ENCODE measurements at regions not wholly inside any gene's neighbourhood (a gene's known extent, or its start where the extent isn't known, plus 50 kb on each side); places are given as distances from the start of the nearest gene placed in this dataset.
"Not testable (repeated sequence)": the region's sequence is repeated elsewhere in the genome, so short reads cannot be mapped to it uniquely, and the experiment has no call there.

- no peak for DNase-seq
Measured at GRCh38 chr3:144549166-144549565, 577.5 kb downstream of the DIPK2A start.

DNA sequence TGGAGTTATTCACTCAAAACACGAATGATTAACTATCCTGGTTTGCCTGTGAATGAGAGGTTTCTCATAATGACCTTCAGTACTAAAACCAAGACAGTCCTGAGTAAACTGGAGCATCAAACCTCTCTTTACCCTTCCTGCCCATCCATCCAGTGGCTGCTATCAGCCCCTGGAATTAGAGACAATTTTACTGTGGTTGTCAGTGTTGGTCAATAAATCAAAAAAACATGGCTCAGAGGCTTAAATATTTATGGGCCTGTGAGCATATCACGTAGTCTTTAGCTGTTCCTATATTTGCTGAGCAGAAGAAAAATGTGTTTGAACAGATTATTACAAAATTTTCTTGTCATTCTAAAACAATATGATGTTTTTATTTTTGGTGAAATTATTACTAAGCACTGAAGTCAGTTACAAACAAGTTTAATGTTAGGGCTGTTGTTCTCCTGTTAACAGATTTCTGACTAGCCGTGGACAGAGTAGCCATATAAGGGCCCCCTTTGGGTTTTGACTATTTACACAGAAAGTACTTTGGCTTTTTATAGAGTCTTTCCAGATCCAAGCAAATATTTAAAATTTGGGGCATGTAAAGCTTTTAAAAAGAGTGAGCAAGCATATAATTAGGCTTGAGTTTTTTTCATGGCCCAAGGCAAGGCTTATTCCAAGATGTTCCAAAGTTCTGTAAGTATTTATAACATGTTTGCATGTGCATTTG, 580.9 kb downstream of the DIPK2A start:
- no peak for DNase-seq

GRCh38 chr3:144553301-144553700, 581.7 kb downstream of the DIPK2A start:
- DNase-seq, result no peak

- DNase-seq, result no peak
Measured at GRCh38 chr3:144554889-144555288, 583.3 kb downstream of the DIPK2A start.

DNA sequence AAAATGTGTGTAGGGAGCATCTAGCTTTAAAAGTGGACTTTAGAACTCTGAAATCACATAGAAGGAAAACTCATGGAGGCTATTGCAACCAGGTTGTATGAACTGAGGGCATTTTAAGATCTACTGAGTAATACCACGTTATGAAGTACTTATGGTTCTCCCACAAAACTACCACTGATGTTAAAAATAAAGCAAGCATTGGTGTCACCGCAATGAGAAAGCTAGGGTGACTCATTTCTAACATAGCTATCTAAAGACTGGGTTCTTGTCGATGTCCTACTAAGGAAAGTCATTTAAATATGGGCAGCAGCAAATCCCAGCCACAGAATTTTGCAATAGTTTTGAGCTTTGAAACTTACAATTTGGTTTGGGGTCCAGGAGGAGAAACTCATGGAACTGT, 584.8 kb downstream of the DIPK2A start:
- no peak for DNase-seq

DNA sequence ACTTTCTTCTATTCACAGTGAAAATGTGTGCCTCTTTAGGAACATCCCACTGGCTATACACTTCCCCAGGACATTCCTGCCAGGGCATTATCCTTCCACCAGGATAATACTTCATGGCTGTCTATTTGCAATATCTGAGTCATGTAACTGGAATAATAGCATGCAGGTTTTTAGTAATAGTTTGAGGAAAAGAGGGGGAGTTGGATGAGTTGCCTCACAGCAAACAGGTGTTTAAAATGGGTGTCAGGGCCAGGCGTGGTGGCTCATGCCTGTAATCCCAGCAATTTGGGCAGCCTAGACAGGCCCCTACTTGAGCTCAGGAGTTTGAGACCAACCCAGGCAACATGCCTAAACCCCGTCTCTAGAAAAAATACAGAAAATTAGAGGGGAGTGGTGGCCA, 585.9 kb downstream of the DIPK2A start:
- no peak for DNase-seq

DNA sequence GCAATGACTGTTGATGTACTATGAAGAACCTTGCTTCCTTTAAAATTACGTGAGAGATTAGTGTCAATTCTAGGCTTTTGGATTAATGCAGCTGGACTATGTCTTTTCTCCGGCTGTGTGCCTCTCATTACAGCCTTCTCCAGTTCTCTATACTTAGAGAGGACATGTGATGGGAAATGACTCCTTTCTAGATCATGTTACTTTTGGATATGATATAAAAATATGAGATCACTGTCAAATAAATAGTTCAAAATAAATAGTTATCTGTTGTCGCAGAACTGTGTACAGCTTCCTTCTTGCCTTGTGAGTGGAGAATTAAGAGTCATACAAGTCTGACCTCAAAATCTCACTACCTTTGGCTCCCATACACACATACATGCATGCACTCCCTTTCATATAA, 592.4 kb downstream of the DIPK2A start:
- DNase-seq, result no peak

DNA sequence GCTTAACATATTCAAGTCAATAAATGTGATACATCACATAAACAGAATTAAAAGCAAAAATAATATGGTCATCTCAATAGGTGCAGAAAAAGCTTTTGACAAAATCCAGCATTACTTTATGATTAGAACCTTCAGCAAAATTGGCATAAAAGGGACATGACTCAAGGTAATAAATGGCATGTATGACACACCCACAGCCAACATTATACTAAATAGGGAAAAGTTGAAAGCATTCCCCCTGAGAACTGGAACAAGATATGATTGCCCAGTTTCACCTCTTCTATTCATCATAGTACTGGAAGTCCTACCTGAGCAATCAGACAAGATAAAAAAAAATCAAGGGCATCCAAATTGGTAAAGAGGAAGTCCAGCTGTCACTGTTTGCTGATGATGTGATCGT, 594.7 kb downstream of the DIPK2A start:
- no peak for DNase-seq

GRCh38 chr3:144569651-144570050, 598.0 kb downstream of the DIPK2A start:
- no peak for DNase-seq

DNA sequence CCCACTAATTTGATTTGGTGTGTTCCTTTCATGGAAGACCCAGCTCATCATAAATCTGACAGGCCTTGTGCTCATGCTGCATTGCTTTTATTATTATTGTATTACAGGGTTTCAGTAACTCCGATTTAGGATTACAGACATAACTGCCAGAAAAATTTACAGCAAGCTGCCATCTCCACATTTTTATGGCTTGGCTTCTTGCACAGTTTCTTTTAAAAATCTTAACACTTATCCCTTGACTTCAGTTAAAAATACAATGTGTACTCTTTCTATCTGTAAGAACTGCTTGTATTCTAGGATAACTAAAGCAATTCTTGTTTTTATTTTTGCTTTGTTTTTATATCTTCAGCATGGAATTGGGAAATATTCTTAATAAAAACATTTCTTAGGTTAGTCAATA, 612.2 kb downstream of the DIPK2A start:
- no peak for DNase-seq

DNA sequence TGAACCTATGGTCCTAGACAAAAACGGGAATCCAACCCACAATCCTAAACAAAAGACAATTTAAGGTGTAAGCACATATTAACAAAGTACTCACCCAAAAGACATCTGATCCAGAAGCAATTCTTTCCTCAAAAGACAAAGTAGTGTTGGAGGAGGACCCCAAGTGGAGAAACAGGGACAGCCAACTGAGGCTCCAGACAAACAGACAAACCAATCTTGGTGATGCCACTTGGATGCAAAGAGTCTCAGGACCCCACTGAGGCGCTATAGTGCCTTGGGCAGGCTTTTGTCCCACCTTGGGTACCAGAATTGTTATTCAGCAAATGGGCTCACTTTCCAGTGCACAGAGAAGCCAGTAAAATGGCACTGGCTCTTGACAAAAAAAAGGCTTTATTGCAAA, 613.8 kb downstream of the DIPK2A start:
- no peak for DNase-seq

- no peak for DNase-seq
Measured at GRCh38 chr3:144585953-144586352, 614.3 kb downstream of the DIPK2A start.

- no peak for DNase-seq
Measured at GRCh38 chr3:144586382-144586781, 614.8 kb downstream of the DIPK2A start.

GRCh38 chr3:144590854-144591253, 619.2 kb downstream of the DIPK2A start:
- no peak for DNase-seq

DNA sequence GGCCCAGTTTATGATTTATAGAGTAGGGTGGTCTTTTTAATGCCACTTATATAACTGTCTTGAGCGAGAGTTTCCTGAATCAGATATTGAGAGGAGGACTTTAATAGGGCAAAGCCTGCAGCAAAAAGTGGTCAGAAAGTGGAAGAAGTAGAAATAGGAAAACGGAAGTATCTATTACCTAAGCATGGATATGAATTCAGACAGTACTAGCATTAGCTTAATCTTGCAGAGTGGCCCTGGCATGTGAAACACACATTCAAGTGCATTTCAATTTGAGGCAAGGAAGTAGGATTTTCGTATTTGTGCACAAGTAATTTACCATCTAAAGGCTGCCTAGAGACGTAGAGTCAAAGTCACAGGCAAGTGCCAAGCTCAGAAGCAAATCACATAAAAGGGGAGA, 622.3 kb downstream of the DIPK2A start:
- no peak for DNase-seq

DNA sequence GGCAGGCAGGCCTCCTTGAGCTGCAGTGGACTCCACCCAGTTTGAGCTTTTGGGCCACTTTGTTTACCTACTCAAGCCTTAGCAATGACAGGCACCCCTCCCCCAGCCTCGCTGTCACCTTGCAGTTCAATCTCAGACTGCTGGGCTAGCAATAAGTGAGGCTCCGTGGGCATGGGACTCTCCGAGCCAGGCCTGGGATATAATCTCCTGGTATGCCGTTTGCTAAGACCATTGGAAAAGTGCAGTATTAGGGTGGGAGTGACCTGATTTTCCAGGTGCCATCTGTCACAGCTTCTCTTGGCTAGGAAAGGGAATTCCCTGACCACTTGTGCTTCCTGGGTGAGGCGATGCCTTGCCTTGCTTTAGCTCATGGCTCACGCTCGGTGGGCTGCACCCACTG, 648.6 kb downstream of the DIPK2A start:
- DNase-seq, result not testable (repeated sequence)

- DNase-seq, result no peak
Measured at GRCh38 chr3:144622845-144623244, 651.2 kb downstream of the DIPK2A start.

GRCh38 chr3:144624656-144625055, 653.0 kb downstream of the DIPK2A start:
- DNase-seq, result no peak

DNA sequence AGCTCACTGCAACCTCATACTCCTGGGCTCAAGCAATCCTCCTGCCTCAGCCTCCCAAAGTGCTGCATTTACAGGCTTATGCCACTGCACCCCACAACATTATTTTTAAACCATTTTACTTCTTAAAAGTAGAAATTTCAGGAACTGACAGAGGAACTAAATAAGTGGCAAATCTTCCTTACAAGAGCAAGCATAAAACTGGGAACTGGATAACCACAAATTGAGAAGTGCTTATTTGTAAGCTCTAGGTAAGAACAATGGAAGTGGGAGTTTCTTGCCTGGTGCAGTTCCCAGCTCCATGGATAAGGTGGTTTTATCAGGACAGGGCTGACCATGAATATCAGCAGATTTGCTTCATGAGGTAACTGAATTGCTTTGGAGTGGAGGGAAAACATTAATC, 655.2 kb downstream of the DIPK2A start:
- DNase-seq, result no peak

GRCh38 chr3:144629381-144629780, 657.8 kb downstream of the DIPK2A start:
- DNase-seq, result no peak

- DNase-seq, result no peak
Measured at GRCh38 chr3:144636833-144637232, 665.2 kb downstream of the DIPK2A start.

DNA sequence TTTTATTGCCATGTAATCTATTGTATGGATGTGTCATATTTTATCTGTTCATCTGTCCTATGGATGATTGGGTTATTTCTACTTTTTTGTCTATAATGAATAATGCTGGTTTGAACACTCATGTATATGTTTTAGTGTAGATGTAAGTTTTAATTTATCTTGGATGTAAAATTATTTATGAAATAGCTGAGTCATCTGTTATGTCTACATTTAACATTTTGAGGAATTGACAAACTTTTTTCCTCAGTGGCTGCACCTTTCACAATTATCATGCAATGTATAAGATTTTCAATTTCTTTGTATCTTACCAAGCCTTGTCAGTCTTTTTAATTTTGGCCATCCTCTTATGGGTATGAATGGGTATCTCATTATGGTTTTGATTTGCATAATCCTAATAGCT, 666.4 kb downstream of the DIPK2A start:
- DNase-seq, result no peak

DNA sequence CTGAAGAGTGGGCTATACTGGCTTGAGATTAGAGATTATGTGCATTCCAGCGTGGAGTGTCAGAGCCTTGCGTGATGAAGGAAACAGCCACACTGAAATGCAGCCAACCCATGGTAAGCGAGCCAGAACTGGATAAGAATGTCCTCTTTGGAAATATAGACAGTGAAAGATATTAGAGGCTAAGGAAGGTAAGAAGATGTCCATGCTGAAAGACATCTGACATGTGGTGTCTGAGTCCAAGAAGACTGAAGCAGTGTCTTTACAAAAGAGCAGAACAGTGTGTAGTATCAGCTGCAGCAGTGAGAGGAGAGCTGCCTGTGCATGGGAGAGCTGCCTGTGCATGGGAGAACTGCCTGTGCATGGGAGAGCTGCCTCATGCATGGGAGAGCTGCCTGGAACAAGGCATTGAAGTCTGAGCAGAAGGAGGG, 672.2 kb downstream of the DIPK2A start:
- no peak for DNase-seq

DNA sequence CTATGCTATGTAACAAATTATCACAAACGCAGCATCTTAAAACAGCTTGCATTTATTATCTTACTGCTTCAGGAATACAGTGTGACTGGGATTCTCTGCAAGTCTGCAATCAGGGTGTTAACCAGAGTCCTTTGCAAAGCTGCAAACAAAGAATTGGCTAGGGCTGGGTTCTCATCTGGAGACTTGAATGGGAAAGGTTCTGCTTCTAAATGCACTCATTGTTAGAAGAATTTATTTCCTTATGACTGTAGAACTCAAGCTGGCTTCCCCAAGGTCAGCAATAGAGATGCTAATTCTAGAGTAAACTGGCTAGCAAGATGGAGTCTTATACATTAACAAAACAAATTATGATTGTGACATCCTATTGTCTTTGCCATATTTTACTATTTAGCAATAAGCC, 673.7 kb downstream of the DIPK2A start:
- no peak for DNase-seq

GRCh38 chr3:144650380-144650779, 678.8 kb downstream of the DIPK2A start:
- no peak for DNase-seq

All from activated gamma-delta T cell (primary cell).